ENCODE measurements at regions not wholly inside any gene's neighbourhood (a gene's known extent, or its start where the extent isn't known, plus 50 kb on each side); places are given as distances from the start of the nearest gene placed in this dataset.

DNA sequence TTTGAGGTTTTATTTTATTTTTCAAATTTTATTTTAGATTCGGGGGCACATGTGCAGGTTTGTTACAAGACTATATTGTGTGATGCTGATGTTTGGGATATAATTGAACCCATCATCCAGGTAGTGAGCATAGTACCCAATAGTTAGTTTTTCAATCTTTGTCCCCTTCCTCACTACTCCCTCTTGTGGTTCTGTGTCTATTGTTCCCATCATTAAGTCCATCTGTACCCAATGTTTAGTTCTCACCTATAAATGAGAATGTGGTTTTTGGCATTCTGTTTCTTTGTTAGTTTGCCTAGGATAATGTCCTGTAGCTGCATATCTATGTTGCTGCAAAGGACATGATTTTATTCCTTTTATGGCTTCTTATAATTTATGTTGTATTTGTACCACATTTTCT, 767.2 kb upstream of the ADGRL3 start:
- TF ChIP-seq, protein P1, sequence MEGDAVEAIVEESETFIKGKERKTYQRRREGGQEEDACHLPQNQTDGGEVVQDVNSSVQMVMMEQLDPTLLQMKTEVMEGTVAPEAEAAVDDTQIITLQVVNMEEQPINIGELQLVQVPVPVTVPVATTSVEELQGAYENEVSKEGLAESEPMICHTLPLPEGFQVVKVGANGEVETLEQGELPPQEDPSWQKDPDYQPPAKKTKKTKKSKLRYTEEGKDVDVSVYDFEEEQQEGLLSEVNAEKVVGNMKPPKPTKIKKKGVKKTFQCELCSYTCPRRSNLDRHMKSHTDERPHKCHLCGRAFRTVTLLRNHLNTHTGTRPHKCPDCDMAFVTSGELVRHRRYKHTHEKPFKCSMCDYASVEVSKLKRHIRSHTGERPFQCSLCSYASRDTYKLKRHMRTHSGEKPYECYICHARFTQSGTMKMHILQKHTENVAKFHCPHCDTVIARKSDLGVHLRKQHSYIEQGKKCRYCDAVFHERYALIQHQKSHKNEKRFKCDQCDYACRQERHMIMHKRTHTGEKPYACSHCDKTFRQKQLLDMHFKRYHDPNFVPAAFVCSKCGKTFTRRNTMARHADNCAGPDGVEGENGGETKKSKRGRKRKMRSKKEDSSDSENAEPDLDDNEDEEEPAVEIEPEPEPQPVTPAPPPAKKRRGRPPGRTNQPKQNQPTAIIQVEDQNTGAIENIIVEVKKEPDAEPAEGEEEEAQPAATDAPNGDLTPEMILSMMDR (IDR thresholded peaks at IDR 0.05; ENCODE audit: poor library complexity): no peak
- TF ChIP-seq EZH2 (IDR thresholded peaks at IDR 0.05; ENCODE audit: borderline replicate concordance) (no peak), EZH2phosphoT487 (IDR thresholded peaks at IDR 0.05; ENCODE audit: low read depth, severe bottlenecking, unreplicated experiment) (no peak)

Data from hepatocyte (in vitro differentiated cells).